GM12878 (cell line): ENCODE measurements at regions not wholly inside any gene's neighbourhood (a gene's known extent, or its start where the extent isn't known, plus 50 kb on each side); places are given as distances from the start of the nearest gene placed in this dataset.

ENCODE experiments used
- EGR1 ChIP-seq, 2 experiments: IDR thresholded peaks; 1 replicate in 1 of 2; 2 replicates in 1 of 2; pipeline ENCODE4 v1.6.1; 2011 to 2012; ENCODE audit warnings: low read depth in 2 of 2, low read length in 2 of 2, borderline replicate concordance in 1 of 2, mild to moderate bottlenecking in 1 of 2, moderate library complexity in 1 of 2
- EZH2 ChIP-seq: IDR thresholded peaks from 2 replicates; pipeline ENCODE4 v1.6.1; 2012; ENCODE audit warnings: low read depth, mild to moderate bottlenecking, control low read depth, inconsistent platforms, low read length, borderline replicate concordance; ENCODE audit not compliant: control insufficient read depth
- FOS ChIP-seq: IDR thresholded peaks from 3 replicates; pipeline ENCODE4 v1.6.1; 2011; ENCODE audit warnings: borderline replicate concordance; ENCODE audit not compliant: insufficient read length; ENCODE audit errors: extremely low read depth
- IRF5 ChIP-seq: fragments of 450-650 bp; IDR thresholded peaks from 2 replicates; pipeline ENCODE4 v1.6.1; 2017; ENCODE audit warnings: borderline replicate concordance
- MEF2B ChIP-seq: fragments of 450-650 bp; IDR thresholded peaks from 2 replicates; pipeline ENCODE4 v1.6.1; 2018; ENCODE audit warnings: mild to moderate bottlenecking, moderate library complexity; ENCODE audit not compliant: partially characterized antibody, poor library complexity, severe bottlenecking
- RCOR1 ChIP-seq: conservative IDR thresholded peaks from 2 replicates; pipeline ENCODE4 v1.6.1; 2012; ENCODE audit warnings: low read depth, low read length, improper control_type of control experiment
- RFX5 ChIP-seq: IDR thresholded peaks from 2 replicates; pipeline ENCODE4 v1.6.1; 2011; ENCODE audit warnings: low read depth, low read length, improper control_type of control experiment
- SKIL ChIP-seq: fragments of 450-650 bp; IDR thresholded peaks from 2 replicates; pipeline ENCODE4 v1.6.1; 2017; ENCODE audit warnings: mild to moderate bottlenecking, low read depth, inconsistent platforms; ENCODE audit not compliant: poor library complexity, severe bottlenecking
- ZNF207 ChIP-seq: fragments of 450-650 bp; IDR thresholded peaks from 2 replicates; pipeline ENCODE4 v1.6.1; 2014; ENCODE audit warnings: antibody characterized with exemption, mild to moderate bottlenecking, borderline replicate concordance
- TF ChIP-seq, protein P1 (sequence below): fragments of 450-650 bp; IDR thresholded peaks from 2 replicates; pipeline ENCODE4 v1.6.1; 2016; ENCODE audit warnings: mild to moderate bottlenecking
- TF ChIP-seq, protein P2 (sequence below): fragments of 450-650 bp; formaldehyde crosslinking; IDR thresholded peaks from 2 replicates; pipeline ENCODE4 v1.4.0; 2020; ENCODE audit warnings: mild to moderate bottlenecking, moderate library complexity
- TF ChIP-seq, protein P3 (sequence below): IDR thresholded peaks from 2 replicates; pipeline ENCODE4 v1.6.1; 2011; ENCODE audit warnings: borderline replicate concordance, low read depth, mild to moderate bottlenecking, moderate library complexity, mixed read lengths, low read length; ENCODE audit not compliant: insufficient read depth; ENCODE audit errors: extremely low read length
- TF ChIP-seq, protein P4 (sequence below): fragments of 150-350 bp; IDR thresholded peaks from 2 replicates; pipeline ENCODE4 v1.6.1; 2016; ENCODE audit warnings: low read depth, low read length

DNA sequence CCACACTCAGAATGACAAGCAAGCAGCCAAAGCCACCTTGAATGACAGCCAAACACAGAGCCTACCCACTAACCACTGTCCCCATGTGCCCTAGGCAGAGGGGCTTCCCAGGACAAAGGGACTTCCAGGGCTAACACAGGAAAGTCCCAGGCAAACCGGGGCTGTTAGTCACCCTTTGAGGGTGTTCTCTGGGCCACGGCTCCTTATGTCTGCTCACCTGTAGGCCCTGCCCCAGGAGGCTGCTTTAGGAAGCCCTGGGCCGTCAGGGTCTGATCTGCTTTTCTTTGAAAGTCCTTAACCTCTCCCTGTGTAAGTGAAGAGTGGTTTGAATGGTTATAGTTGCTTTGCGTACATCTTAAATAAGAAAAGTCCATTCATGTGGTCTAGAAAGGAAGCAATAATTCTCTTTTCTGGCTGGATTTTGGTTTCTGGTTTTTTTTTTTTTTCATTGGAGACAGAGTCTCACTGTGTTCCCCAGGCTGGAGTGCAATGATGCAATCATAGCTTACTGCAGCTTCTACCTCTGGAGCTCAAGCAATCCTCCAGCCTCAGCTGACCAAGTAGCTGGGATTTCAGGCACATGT, 161.4 kb downstream of the EFNB2 start (continued):
- TF ChIP-seq SKIL (peak; percentile 49), MEF2B (no peak), ZNF207 (no peak), RFX5 (no peak), EZH2 (no peak), RCOR1 (no peak), IRF5 (no peak), EGR1 (IDR thresholded peaks at IDR 0.05; ENCODE audit: borderline replicate concordance in 1 of 2, low read depth in 2 of 2, low read length in 2 of 2) (no peak), FOS (no peak)
- TF ChIP-seq, protein P1, sequence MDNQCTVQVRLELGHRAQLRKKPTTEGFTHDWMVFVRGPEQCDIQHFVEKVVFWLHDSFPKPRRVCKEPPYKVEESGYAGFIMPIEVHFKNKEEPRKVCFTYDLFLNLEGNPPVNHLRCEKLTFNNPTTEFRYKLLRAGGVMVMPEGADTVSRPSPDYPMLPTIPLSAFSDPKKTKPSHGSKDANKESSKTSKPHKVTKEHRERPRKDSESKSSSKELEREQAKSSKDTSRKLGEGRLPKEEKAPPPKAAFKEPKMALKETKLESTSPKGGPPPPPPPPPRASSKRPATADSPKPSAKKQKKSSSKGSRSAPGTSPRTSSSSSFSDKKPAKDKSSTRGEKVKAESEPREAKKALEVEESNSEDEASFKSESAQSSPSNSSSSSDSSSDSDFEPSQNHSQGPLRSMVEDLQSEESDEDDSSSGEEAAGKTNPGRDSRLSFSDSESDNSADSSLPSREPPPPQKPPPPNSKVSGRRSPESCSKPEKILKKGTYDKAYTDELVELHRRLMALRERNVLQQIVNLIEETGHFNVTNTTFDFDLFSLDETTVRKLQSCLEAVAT = 0 out of 2 replicates have a peak, but pooled peaks have one; percentile 37
- TF ChIP-seq, protein P2, sequence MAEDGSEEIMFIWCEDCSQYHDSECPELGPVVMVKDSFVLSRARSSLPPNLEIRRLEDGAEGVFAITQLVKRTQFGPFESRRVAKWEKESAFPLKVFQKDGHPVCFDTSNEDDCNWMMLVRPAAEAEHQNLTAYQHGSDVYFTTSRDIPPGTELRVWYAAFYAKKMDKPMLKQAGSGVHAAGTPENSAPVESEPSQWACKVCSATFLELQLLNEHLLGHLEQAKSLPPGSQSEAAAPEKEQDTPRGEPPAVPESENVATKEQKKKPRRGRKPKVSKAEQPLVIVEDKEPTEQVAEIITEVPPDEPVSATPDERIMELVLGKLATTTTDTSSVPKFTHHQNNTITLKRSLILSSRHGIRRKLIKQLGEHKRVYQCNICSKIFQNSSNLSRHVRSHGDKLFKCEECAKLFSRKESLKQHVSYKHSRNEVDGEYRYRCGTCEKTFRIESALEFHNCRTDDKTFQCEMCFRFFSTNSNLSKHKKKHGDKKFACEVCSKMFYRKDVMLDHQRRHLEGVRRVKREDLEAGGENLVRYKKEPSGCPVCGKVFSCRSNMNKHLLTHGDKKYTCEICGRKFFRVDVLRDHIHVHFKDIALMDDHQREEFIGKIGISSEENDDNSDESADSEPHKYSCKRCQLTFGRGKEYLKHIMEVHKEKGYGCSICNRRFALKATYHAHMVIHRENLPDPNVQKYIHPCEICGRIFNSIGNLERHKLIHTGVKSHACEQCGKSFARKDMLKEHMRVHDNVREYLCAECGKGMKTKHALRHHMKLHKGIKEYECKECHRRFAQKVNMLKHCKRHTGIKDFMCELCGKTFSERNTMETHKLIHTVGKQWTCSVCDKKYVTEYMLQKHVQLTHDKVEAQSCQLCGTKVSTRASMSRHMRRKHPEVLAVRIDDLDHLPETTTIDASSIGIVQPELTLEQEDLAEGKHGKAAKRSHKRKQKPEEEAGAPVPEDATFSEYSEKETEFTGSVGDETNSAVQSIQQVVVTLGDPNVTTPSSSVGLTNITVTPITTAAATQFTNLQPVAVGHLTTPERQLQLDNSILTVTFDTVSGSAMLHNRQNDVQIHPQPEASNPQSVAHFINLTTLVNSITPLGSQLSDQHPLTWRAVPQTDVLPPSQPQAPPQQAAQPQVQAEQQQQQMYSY = no peak
- TF ChIP-seq, protein P3, sequence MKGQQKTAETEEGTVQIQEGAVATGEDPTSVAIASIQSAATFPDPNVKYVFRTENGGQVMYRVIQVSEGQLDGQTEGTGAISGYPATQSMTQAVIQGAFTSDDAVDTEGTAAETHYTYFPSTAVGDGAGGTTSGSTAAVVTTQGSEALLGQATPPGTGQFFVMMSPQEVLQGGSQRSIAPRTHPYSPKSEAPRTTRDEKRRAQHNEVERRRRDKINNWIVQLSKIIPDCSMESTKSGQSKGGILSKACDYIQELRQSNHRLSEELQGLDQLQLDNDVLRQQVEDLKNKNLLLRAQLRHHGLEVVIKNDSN = no peak
- TF ChIP-seq, protein P4, sequence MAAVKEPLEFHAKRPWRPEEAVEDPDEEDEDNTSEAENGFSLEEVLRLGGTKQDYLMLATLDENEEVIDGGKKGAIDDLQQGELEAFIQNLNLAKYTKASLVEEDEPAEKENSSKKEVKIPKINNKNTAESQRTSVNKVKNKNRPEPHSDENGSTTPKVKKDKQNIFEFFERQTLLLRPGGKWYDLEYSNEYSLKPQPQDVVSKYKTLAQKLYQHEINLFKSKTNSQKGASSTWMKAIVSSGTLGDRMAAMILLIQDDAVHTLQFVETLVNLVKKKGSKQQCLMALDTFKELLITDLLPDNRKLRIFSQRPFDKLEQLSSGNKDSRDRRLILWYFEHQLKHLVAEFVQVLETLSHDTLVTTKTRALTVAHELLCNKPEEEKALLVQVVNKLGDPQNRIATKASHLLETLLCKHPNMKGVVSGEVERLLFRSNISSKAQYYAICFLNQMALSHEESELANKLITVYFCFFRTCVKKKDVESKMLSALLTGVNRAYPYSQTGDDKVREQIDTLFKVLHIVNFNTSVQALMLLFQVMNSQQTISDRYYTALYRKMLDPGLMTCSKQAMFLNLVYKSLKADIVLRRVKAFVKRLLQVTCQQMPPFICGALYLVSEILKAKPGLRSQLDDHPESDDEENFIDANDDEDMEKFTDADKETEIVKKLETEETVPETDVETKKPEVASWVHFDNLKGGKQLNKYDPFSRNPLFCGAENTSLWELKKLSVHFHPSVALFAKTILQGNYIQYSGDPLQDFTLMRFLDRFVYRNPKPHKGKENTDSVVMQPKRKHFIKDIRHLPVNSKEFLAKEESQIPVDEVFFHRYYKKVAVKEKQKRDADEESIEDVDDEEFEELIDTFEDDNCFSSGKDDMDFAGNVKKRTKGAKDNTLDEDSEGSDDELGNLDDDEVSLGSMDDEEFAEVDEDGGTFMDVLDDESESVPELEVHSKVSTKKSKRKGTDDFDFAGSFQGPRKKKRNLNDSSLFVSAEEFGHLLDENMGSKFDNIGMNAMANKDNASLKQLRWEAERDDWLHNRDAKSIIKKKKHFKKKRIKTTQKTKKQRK = no peak
